Spleen (tissue), 11 donors: ENCODE measurements at regions not wholly inside any gene's neighbourhood (a gene's known extent, or its start where the extent isn't known, plus 50 kb on each side); places are given as distances from the start of the nearest gene placed in this dataset.
"Not testable (repeated sequence)": the region's sequence is repeated elsewhere in the genome, so short reads cannot be mapped to it uniquely, and the experiment has no call there.

ENCODE experiments used
- DNase-seq: peaks from one replicate; pipeline ENCODE4 v3.0.0-alpha.2; 2020
- H3K27ac ChIP-seq, 8 donors: fragments of 200-600 bp; sonication (generic) in 7 of 8; 1 replicate in 4 of 8; 2 replicates in 4 of 8; pipeline versions ENCODE4 v1.5.0 to v1.8.0; 2016 to 2021; ENCODE audit warnings: inconsistent platforms in 4 of 8, mild to moderate bottlenecking in 4 of 8, moderate library complexity in 1 of 8
- H3K27me3 ChIP-seq, 7 donors: fragments of 200-600 bp; sonication (generic) in 6 of 7; replicated peaks in 1 of 7; 1 replicate in 4 of 7; 2 replicates in 3 of 7; pipeline versions ENCODE4 v1.5.0 to v1.8.0; 2016 to 2021; ENCODE audit warnings: inconsistent platforms in 3 of 7, mild to moderate bottlenecking in 1 of 7
- H3K36me3 ChIP-seq, 6 donors: fragments of 200-600 bp; sonication (generic) in 5 of 6; 1 replicate in 4 of 6; 2 replicates in 2 of 6; pipeline versions ENCODE4 v1.5.0 to v1.8.0; 2016 to 2021; ENCODE audit warnings: inconsistent platforms in 2 of 6
- H3K4me1 ChIP-seq, 6 donors: fragments of 200-600 bp; sonication (generic) in 5 of 6; 1 replicate in 3 of 6; 2 replicates in 3 of 6; pipeline versions ENCODE4 v1.5.0 to v1.8.0; 2016 to 2021; ENCODE audit warnings: inconsistent platforms in 3 of 6
- H3K4me3 ChIP-seq, 8 donors: fragments of 200-600 bp; sonication (generic) in 7 of 8; 1 replicate in 4 of 8; 2 replicates in 4 of 8; pipeline versions ENCODE4 v1.5.0 to v1.8.0; 2016 to 2021; ENCODE audit warnings: inconsistent platforms in 4 of 8, mild to moderate bottlenecking in 4 of 8, moderate library complexity in 2 of 8
- H3K9me3 ChIP-seq, 8 donors: fragments of 200-600 bp; sonication (generic) in 7 of 8; 1 replicate in 4 of 8; 2 replicates in 4 of 8; pipeline versions ENCODE4 v1.5.0 to v1.8.0; 2016 to 2021; ENCODE audit warnings: inconsistent platforms in 4 of 8
- CTCF ChIP-seq, 11 experiments: fragments of 200-600 bp in 7 of 11; fragments of 450-650 bp in 4 of 11; sonication (generic) in 4 of 11; IDR thresholded peaks in 8 of 11; conservative IDR thresholded peaks in 3 of 11; 1 replicate in 7 of 11; 2 replicates in 4 of 11; pipeline versions ENCODE4 v1.4.0 to v1.8.0; 2016 to 2021; ENCODE audit warnings: antibody characterized with exemption in 11 of 11, inconsistent platforms in 4 of 11, mild to moderate bottlenecking in 1 of 11
- WGBS, 5 donors: extraction: QIAGEN DNeasy Blood & Tissue Kit in 3 of 5; methylation state at CpG; one replicate each; pipeline versions ENCODE4 v1.1.5 to v1.1.7; 2013 to 2018; 5-methylcytosine and 5-hydroxymethylcytosine counted together
- intact Hi-C: fragments of 100-400 bp; cut with DNase I; formaldehyde crosslinking; loops from one replicate; pipeline ENCODE4 v1.15.0; 2023; ENCODE audit warnings: low total_unique reads
- donor health status: healthy with polysubstance abuse.
- donor health status: DM: no; HTN: no; CAD: no; lungs with moderate emphysema.
- donor health status: DM: no; HTN: no; CAD: no.
- donor health status: Bipolar disorder and iron deficiency.
- donor health status: healthy.
- donor health status: DM: no; HTN: no; CAD: no.
- donor health status: DM: yes; HTN: yes; CAD: no.

GRCh38 chrY:3491423-3491822, 87.4 kb upstream of the TGIF2LY start:
- H3K36me3 ChIP-seq, DNase-seq, H3K27me3 ChIP-seq, H3K27ac ChIP-seq, H3K4me1 ChIP-seq, intact Hi-C loops, H3K9me3 ChIP-seq, H3K4me3 ChIP-seq: not testable (repeated sequence)
- WGBS, 5 donors, result 31 to 79% methylated on average over 1 of the region's 1 CpG; no CpG with 5 or more reads in 3 of the 5 donors

GRCh38 chrY:3494539-3494938, 84.3 kb upstream of the TGIF2LY start:
- H3K4me1 ChIP-seq, H3K27ac ChIP-seq, H3K27me3 ChIP-seq, H3K36me3 ChIP-seq, H3K9me3 ChIP-seq, DNase-seq, H3K4me3 ChIP-seq, intact Hi-C loops: not testable (repeated sequence)
- 89 to 100% (median 91%) methylated on average over 3 of the region's 3 CpGs; no CpG with 5 or more reads in 2 of the 5 donors for WGBS, 5 donors

- H3K27me3 ChIP-seq, H3K27ac ChIP-seq, H3K36me3 ChIP-seq, intact Hi-C loops, DNase-seq, H3K4me3 ChIP-seq, H3K4me1 ChIP-seq, H3K9me3 ChIP-seq: not testable (repeated sequence)
- 8 to 24% (median 15%) methylated on average over 4 to 5 of the region's 5 CpGs; no CpG with 5 or more reads in 2 of the 5 donors for WGBS, 5 donors
- TF ChIP-seq CTCF (IDR thresholded peaks at IDR 0.05 in 8 of 11, conservative IDR thresholded peaks at IDR 0.05 in 3 of 11), result peak in 1 of 11 experiments; percentile 27
These were observed 51.8 kb upstream of the TGIF2LY start for GRCh38 chrY:3527040-3527439.
